ENCODE measurements at regions not wholly inside any gene's neighbourhood (a gene's known extent, or its start where the extent isn't known, plus 50 kb on each side); places are given as distances from the start of the nearest gene placed in this dataset.

DNA sequence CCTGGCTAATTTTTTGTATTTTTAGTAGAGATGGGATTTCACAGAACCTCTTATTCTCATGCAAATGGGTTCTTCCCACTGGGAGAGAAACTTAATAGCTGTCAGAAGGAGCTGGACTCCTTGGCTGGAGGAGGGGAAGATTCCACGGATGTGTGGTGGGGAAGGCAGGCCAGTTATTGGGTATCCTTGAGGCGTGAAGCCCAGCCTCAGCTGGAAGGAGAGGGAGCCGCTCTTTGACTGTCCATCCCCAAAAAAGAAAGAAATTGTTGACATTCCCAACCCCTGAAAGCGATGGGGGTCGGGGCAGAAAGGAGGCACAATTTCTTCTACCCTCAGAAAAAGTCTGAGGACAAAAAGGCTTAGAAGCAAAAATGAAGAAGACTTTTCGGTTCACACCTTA lies 983.1 kb upstream of the PABPC4L start:
- Histone ChIP-seq H3K27ac (no peak overlapping the region), H2AFZ (ENCODE audit: low read depth) (no peak overlapping the region), H3K36me3 (ENCODE audit: insufficient read depth) (no peaks in the 10 kb centered on the region), H3K4me2 (no peak overlapping the region), H3K9ac (no peak overlapping the region), H3K79me2 (ENCODE audit: insufficient read depth, low read depth) (no peaks in the 10 kb centered on the region), H3K27me3 (ENCODE audit: insufficient read depth, low read depth) (no peaks in the 10 kb centered on the region), H4K20me1 (ENCODE audit: insufficient read depth) (no peaks in the 10 kb centered on the region), H3K4me3 (IDR thresholded peaks at IDR 0.05; ENCODE audit: insufficient read depth, low read depth, low read length) (no peak overlapping the region), H3K4me1 (ENCODE audit: low read depth, poor library complexity, severe bottlenecking) (no peaks in the 10 kb centered on the region)
- TF ChIP-seq, protein P1, sequence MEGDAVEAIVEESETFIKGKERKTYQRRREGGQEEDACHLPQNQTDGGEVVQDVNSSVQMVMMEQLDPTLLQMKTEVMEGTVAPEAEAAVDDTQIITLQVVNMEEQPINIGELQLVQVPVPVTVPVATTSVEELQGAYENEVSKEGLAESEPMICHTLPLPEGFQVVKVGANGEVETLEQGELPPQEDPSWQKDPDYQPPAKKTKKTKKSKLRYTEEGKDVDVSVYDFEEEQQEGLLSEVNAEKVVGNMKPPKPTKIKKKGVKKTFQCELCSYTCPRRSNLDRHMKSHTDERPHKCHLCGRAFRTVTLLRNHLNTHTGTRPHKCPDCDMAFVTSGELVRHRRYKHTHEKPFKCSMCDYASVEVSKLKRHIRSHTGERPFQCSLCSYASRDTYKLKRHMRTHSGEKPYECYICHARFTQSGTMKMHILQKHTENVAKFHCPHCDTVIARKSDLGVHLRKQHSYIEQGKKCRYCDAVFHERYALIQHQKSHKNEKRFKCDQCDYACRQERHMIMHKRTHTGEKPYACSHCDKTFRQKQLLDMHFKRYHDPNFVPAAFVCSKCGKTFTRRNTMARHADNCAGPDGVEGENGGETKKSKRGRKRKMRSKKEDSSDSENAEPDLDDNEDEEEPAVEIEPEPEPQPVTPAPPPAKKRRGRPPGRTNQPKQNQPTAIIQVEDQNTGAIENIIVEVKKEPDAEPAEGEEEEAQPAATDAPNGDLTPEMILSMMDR (conservative IDR thresholded peaks at IDR 0.05; ENCODE audit: low read depth, low read length) = no peak

DNA sequence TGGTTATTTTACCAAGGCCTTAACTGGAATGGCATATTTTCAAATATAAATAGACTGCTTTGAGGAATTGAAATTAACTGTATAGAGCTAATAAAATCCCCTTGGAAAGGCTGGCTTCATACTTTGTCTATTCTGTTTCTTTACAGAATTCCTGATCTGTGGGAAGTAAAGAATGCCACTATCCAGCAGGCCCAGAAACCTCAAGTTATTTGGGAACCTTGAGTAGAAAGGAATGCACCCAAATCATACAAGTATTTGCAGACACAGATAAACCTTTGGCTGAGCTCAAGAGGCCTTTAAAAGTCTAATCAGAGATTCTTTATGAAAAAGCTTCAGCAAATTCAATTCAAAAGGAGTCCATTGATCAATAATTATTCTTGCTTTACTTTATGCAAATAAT lies 975.7 kb upstream of the PABPC4L start:
- H3K4me3 ChIP-seq (IDR thresholded peaks at IDR 0.05; ENCODE audit: insufficient read depth, low read depth, low read length) = no peak overlapping the region
- TF ChIP-seq, protein P1 (conservative IDR thresholded peaks at IDR 0.05; ENCODE audit: low read depth, low read length) = no peak
- no peak overlapping the region for H3K27ac ChIP-seq
- no peak overlapping the region for H3K9ac ChIP-seq
- H4K20me1 ChIP-seq (ENCODE audit: insufficient read depth) = no peaks in the 10 kb centered on the region
- no peaks in the 10 kb centered on the region for H3K36me3 ChIP-seq (ENCODE audit: insufficient read depth)
- no peaks in the 10 kb centered on the region for H3K79me2 ChIP-seq (ENCODE audit: insufficient read depth, low read depth)
- no peak overlapping the region for H2AFZ ChIP-seq (ENCODE audit: low read depth)
- H3K4me2 ChIP-seq = no peak overlapping the region
- no peaks in the 10 kb centered on the region for H3K27me3 ChIP-seq (ENCODE audit: insufficient read depth, low read depth)
- no peaks in the 10 kb centered on the region for H3K4me1 ChIP-seq (ENCODE audit: low read depth, poor library complexity, severe bottlenecking)

DNA sequence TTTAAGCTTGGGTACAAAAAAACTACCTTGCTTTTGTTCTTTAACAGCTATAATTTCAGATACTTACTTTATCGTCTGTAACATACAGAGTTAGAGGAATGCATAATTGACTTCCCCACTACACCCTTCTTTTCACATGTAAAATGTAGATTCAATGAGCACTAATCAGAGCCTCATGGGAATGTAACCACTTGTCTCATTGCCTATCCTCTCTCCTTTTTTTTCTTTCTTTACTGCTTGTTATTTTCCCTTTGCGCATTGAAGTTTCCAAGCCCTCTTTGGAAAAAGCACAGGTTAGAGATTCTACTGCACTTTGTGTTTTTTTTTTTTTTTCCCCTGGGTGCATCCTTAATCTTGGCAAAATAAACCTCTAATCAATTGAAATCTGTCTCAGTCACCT lies 965.1 kb upstream of the PABPC4L start:
- H3K4me2 ChIP-seq = no peak overlapping the region
- no peak overlapping the region for H3K4me3 ChIP-seq (IDR thresholded peaks at IDR 0.05; ENCODE audit: insufficient read depth, low read depth, low read length)
- TF ChIP-seq, protein P1 (conservative IDR thresholded peaks at IDR 0.05; ENCODE audit: low read depth, low read length) = no peak
- H3K9ac ChIP-seq = no peak overlapping the region
- H4K20me1 ChIP-seq (ENCODE audit: insufficient read depth) = no peaks in the 10 kb centered on the region
- no peaks in the 10 kb centered on the region for H3K79me2 ChIP-seq (ENCODE audit: insufficient read depth, low read depth)
- H2AFZ ChIP-seq (ENCODE audit: low read depth) = no peak overlapping the region
- H3K36me3 ChIP-seq (ENCODE audit: insufficient read depth) = no peaks in the 10 kb centered on the region
- H3K4me1 ChIP-seq (ENCODE audit: low read depth, poor library complexity, severe bottlenecking) = no peaks in the 10 kb centered on the region
- H3K27me3 ChIP-seq (ENCODE audit: insufficient read depth, low read depth) = no peaks in the 10 kb centered on the region
- no peak overlapping the region for H3K27ac ChIP-seq

DNA sequence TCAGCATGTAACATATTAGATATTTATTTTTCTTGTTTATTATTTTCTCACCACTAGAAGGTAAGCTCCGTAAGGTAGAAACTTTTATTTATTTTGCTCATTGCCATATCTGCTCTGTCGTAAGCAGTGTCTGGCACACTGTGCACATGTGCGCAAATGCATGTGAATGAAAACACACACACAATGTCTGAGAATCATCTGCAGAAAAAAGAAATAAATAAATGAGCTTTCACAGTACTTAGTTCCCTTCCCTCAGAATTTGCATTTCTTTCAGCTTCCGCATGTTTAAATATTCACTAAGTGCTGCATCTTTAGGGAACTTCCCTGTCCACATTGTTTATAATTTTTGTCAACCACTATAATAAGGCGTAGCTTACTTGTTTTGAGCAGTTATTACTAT lies 963.0 kb upstream of the PABPC4L start:
- Histone ChIP-seq H2AFZ (ENCODE audit: low read depth) (no peak overlapping the region), H3K9ac (no peak overlapping the region), H3K4me3 (IDR thresholded peaks at IDR 0.05; ENCODE audit: insufficient read depth, low read depth, low read length) (no peak overlapping the region)

More for the DNA sequence above, 963.0 kb upstream of the PABPC4L start:
- TF ChIP-seq, protein P1 (conservative IDR thresholded peaks at IDR 0.05; ENCODE audit: low read depth, low read length) = no peak
- H3K4me1 ChIP-seq (ENCODE audit: low read depth, poor library complexity, severe bottlenecking) = no peaks in the 10 kb centered on the region
- no peak overlapping the region for H3K27ac ChIP-seq
- no peaks in the 10 kb centered on the region for H3K27me3 ChIP-seq (ENCODE audit: insufficient read depth, low read depth)
- no peaks in the 10 kb centered on the region for H3K36me3 ChIP-seq (ENCODE audit: insufficient read depth)
- no peaks in the 10 kb centered on the region for H4K20me1 ChIP-seq (ENCODE audit: insufficient read depth)
- no peaks in the 10 kb centered on the region for H3K79me2 ChIP-seq (ENCODE audit: insufficient read depth, low read depth)
- H3K4me2 ChIP-seq = no peak overlapping the region
